HepG2 (cell line): ENCODE measurements at regions not wholly inside any gene's neighbourhood (a gene's known extent, or its start where the extent isn't known, plus 50 kb on each side); places are given as distances from the start of the nearest gene placed in this dataset.

ENCODE experiments used
- ATAC-seq: fragments of 200-7000 bp; cut with Tn5 transposase; 3 replicates; pipeline ENCODE4 v1.9.1; 2020; ENCODE audit warnings: mild to moderate bottlenecking, moderate library complexity
- BruUV-seq: library from RNA; stranded (reverse); fragments of 400-500 nt; replicated peaks from 2 replicates; lab custom pipeline; 2021; lab: Mats Ljungman, UMichigan
- CTCF ChIA-PET: fragments of 300-600 bp; formaldehyde crosslinking; extraction: SDS; loops from one replicate; lab custom pipeline; 2021; ENCODE audit warnings: low total read pairs, inconsistent platforms, low intra/inter-chr PET ratio; lab: Yijun Ruan, JAX
- POLR2A ChIA-PET: fragments of 350-600 bp; sonication (Branson Sonifier 250); formaldehyde crosslinking; loops from one replicate; lab custom pipeline; 2020; ENCODE audit warnings: antibody characterized with exemption, inconsistent platforms; lab: Yijun Ruan, JAX
- DNase-seq: peaks from one replicate; pipeline ENCODE4 v3.0.0-alpha.2; 2015; ENCODE audit warnings: low spot score
- FAIRE-seq: peaks from 3 replicates; lab custom pipeline; 2011; peaks lifted over from hg19 to GRCh38; lab: Jason Lieb, UNC
- H2AFZ ChIP-seq: one replicate; pipeline ENCODE4 v1.6.1; 2011; ENCODE audit warnings: low read length, inconsistent platforms
- H3K27ac ChIP-seq: fragments of 300-600 bp; 3 replicates; pipeline ENCODE4 v1.8.0; 2011; ENCODE audit warnings: mixed run types, mild to moderate bottlenecking, mixed read lengths, low read length, inconsistent platforms; ENCODE audit not compliant: insufficient read depth; ENCODE audit errors: extremely low read length
- H3K27me3 ChIP-seq, 2 experiments: fragments of 200-600 bp in 1 of 2; 2 replicates in 1 of 2; 3 replicates in 1 of 2; pipeline versions ENCODE4 v1.6.0 to v1.8.0; 2011; ENCODE audit warnings: low read length in 2 of 2, mild to moderate bottlenecking in 2 of 2, moderate library complexity in 2 of 2, inconsistent platforms in 1 of 2; ENCODE audit not compliant: insufficient read depth in 2 of 2, control insufficient read depth in 1 of 2
- H3K36me3 ChIP-seq, 2 experiments: fragments of 200-600 bp in 1 of 2; replicated peaks in 1 of 2; 2 replicates in 1 of 2; 3 replicates in 1 of 2; pipeline versions ENCODE4 v1.5.1 to v1.8.0; 2011; ENCODE audit warnings: low read length in 2 of 2, inconsistent platforms in 1 of 2; ENCODE audit not compliant: insufficient read depth in 2 of 2, control insufficient read depth in 1 of 2
- H3K4me1 ChIP-seq: 2 replicates; pipeline ENCODE4 v1.5.1; 2012; ENCODE audit warnings: low read length, inconsistent platforms; ENCODE audit not compliant: insufficient read depth
- H3K4me2 ChIP-seq: 2 replicates; pipeline ENCODE4 v1.6.0; 2011; ENCODE audit warnings: low read depth, low read length, inconsistent platforms
- H3K4me3 ChIP-seq, 3 experiments: fragments of 200-600 bp in 1 of 3; sonication (generic), shearing (Covaris generic) in 1 of 3; replicated peaks in 1 of 3; 2 replicates each; pipeline ENCODE4 v1.5.1; 2011 to 2016; ENCODE audit warnings: low read length in 3 of 3, inconsistent platforms in 2 of 3, low read depth in 2 of 3, mild to moderate bottlenecking in 2 of 3, control low read depth in 1 of 3, mixed read lengths in 1 of 3; ENCODE audit not compliant: insufficient read depth in 1 of 3
- H3K79me2 ChIP-seq: one replicate; pipeline ENCODE4 v1.6.1; 2011; ENCODE audit warnings: low read length, inconsistent platforms; ENCODE audit not compliant: insufficient read depth
- H3K9ac ChIP-seq: 2 replicates; pipeline ENCODE4 v1.6.0; 2011; ENCODE audit warnings: mild to moderate bottlenecking, low read depth, low read length, inconsistent platforms; ENCODE audit not compliant: insufficient read depth
- H3K9me3 ChIP-seq: 2 replicates; pipeline ENCODE4 v1.5.1; 2012; ENCODE audit warnings: mild to moderate bottlenecking, low read length
- H4K20me1 ChIP-seq: 2 replicates; pipeline ENCODE4 v1.6.0; 2011; ENCODE audit warnings: inconsistent platforms, mild to moderate bottlenecking, low read length, moderate library complexity; ENCODE audit not compliant: insufficient read depth
- AGO1 ChIP-seq: fragments of 200-400 bp; formaldehyde crosslinking; IDR thresholded peaks from 2 replicates; pipeline ENCODE4 v1.6.1; 2017; ENCODE audit warnings: mild to moderate bottlenecking, low read depth, low read length, moderate library complexity; ENCODE audit not compliant: poor library complexity, severe bottlenecking
- ATF1 ChIP-seq: IDR thresholded peaks from 2 replicates; pipeline ENCODE4 v1.6.1; 2016; ENCODE audit warnings: mild to moderate bottlenecking, control low read depth
- ATF4 ChIP-seq, 2 experiments: fragments of 450-650 bp in 1 of 2; sonication (generic) in 1 of 2; formaldehyde crosslinking; IDR thresholded peaks; 2 replicates each; pipeline versions ENCODE4 v1.5.0 to v1.8.0; 2020 to 2022; ENCODE audit warnings: mild to moderate bottlenecking in 1 of 2, missing genetic modification reagents in 1 of 2
- CBX2 ChIP-seq, 2 experiments: fragments of 200-600 bp in 1 of 2; sonication (generic); formaldehyde crosslinking in 1 of 2; IDR thresholded peaks; 2 replicates each; pipeline versions ENCODE4 v1.7.0 to v1.8.1; 2018 to 2022; ENCODE audit warnings: low read depth in 2 of 2, low read length in 1 of 2, mild to moderate bottlenecking in 1 of 2, missing genetic modification reagents in 1 of 2
- DR1 ChIP-seq: sonication (generic); formaldehyde crosslinking; IDR thresholded peaks from 2 replicates; pipeline ENCODE4 v1.8.0; 2021; ENCODE audit warnings: mild to moderate bottlenecking, missing genetic modification reagents, inconsistent platforms
- GATAD2A ChIP-seq: IDR thresholded peaks from 2 replicates; pipeline ENCODE4 v1.6.1; 2016
- MTF1 ChIP-seq: sonication (generic); formaldehyde crosslinking; IDR thresholded peaks from 2 replicates; pipeline ENCODE4 v1.5.0; 2020; ENCODE audit warnings: missing genetic modification reagents
- POLR2AphosphoS2 ChIP-seq: IDR thresholded peaks from 2 replicates; pipeline ENCODE4 v1.6.1; 2011; ENCODE audit warnings: low read depth, low read length, improper control_type of control experiment
- PRPF4 ChIP-seq: fragments of 200-400 bp; formaldehyde crosslinking; IDR thresholded peaks from 2 replicates; pipeline ENCODE4 v1.6.1; 2016; ENCODE audit warnings: low read length, low read depth; ENCODE audit not compliant: poor library complexity, severe bottlenecking
- SMARCC2 ChIP-seq: fragments of 450-650 bp; IDR thresholded peaks from 2 replicates; pipeline ENCODE4 v1.6.1; 2017; ENCODE audit warnings: antibody characterized with exemption, mild to moderate bottlenecking
- TSC22D2 ChIP-seq: sonication (generic); formaldehyde crosslinking; IDR thresholded peaks from 2 replicates; pipeline ENCODE4 v1.5.1; 2020; ENCODE audit warnings: missing genetic modification reagents, mild to moderate bottlenecking, borderline replicate concordance
- ZNF235 ChIP-seq: sonication (generic); formaldehyde crosslinking; IDR thresholded peaks from 2 replicates; pipeline ENCODE4 v1.8.1; 2023; ENCODE audit warnings: mild to moderate bottlenecking, missing genetic modification reagents, borderline replicate concordance
- ZNF281 ChIP-seq: sonication (generic); formaldehyde crosslinking; IDR thresholded peaks from 2 replicates; pipeline ENCODE4 v1.4.0; 2020; ENCODE audit warnings: missing genetic modification reagents, borderline replicate concordance
- ZNF335 ChIP-seq: sonication (generic); formaldehyde crosslinking; IDR thresholded peaks from 2 replicates; pipeline ENCODE4 v1.4.0; 2020; ENCODE audit warnings: missing genetic modification reagents
- ZNF44 ChIP-seq: sonication (generic); formaldehyde crosslinking; IDR thresholded peaks from 2 replicates; pipeline ENCODE4 v1.5.1; 2020; ENCODE audit warnings: mild to moderate bottlenecking, missing genetic modification reagents
- ZNF441 ChIP-seq: sonication (generic); formaldehyde crosslinking; IDR thresholded peaks from 2 replicates; pipeline ENCODE4 v1.7.0; 2021; ENCODE audit warnings: missing genetic modification reagents, borderline replicate concordance
- ZNF512B ChIP-seq: sonication (generic); formaldehyde crosslinking; IDR thresholded peaks from 2 replicates; pipeline ENCODE4 v1.5.1; 2020; ENCODE audit warnings: missing genetic modification reagents, mild to moderate bottlenecking, borderline replicate concordance
- ZNF562 ChIP-seq: sonication (generic); formaldehyde crosslinking; IDR thresholded peaks from 2 replicates; pipeline ENCODE4 v1.8.0; 2022; ENCODE audit warnings: missing genetic modification reagents, borderline replicate concordance
- ZSCAN31 ChIP-seq: sonication (generic); formaldehyde crosslinking; IDR thresholded peaks from 2 replicates; pipeline ENCODE4 v1.5.0; 2020; ENCODE audit warnings: low read depth, mild to moderate bottlenecking, missing genetic modification reagents
- in situ Hi-C: cut with HindIII; loops from 2 replicates; pipeline ENCODE4 v1.10.0; 2017; ENCODE audit warnings: low pct_unique_long_range_greater_than_20kb; ENCODE audit not compliant: extremely low pct_ligation_motif_present
- intact Hi-C: fragments of 100-400 bp; cut with micrococcal nuclease; formaldehyde crosslinking; loops from one replicate; pipeline ENCODE4 v1.10.0; 2022; ENCODE audit not compliant: unreplicated experiment

GRCh38 chr18:67665266-67665665 lies 148.7 kb upstream of the DSEL start (continued):
- TF ChIP-seq ZNF281 (CRISPR knock-in tag) (no peak), ZSCAN31 (no peak), PRPF4 (no peak)
- TF ChIP-seq, all 625 proteins: peak for 0

DNA sequence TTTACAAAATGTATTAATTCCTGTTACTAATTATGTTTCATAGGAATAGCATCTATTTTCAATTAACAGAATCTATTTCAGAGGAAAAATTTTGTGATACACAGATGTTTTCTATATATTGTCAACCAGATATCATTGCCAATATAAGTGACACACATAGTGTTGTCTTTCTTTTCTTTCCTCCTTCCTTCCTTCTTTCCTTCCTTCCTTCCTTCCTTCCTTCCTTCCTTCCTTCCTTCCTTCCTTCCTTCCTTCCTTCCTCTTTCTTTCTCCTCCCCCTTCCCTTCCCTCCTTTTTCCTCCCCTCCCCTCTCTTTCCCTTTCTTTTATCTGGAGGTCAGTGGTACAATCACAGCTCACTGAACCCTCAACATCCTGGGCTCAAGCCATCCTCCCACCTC lies 146.5 kb upstream of the DSEL start:
- CTCF ChIA-PET, result no interaction called here
- no TSS peak for BruUV-seq
- TF ChIP-seq SMARCC2 (no peak), ZNF562 (CRISPR knock-in tag) (no peak), AGO1 (no peak), ZNF335 (CRISPR knock-in tag) (no peak), CBX2 (IDR thresholded peaks at IDR 0.05; ENCODE audit: low read depth, low read length) (no peak), CBX2 (CRISPR knock-in tag; IDR thresholded peaks at IDR 0.05; ENCODE audit: low read depth) (no peak), MTF1 (no peak), ZNF44 (CRISPR knock-in tag) (no peak), POLR2AphosphoS2 (no peak), ATF4 (CRISPR knock-in tag; IDR thresholded peaks at IDR 0.05) (no peak), ZNF235 (CRISPR knock-in tag) (no peak), ATF1 (CRISPR knock-in tag) (no peak), ZNF441 (no peak), TSC22D2 (CRISPR knock-in tag) (no peak), DR1 (no peak), GATAD2A (no peak), ZNF512B (CRISPR knock-in tag) (no peak)

More for the DNA sequence above, 146.5 kb upstream of the DSEL start:
- Histone ChIP-seq H3K9ac (no peak overlapping the region), H3K27me3 (no peaks in the 10 kb centered on the region), H2AFZ (no peak overlapping the region), H3K4me3 (no peak overlapping the region), H4K20me1 (no peaks in the 10 kb centered on the region), H3K36me3 (no peaks in the 10 kb centered on the region), H3K4me2 (no peak overlapping the region), H3K79me2 (no peaks in the 10 kb centered on the region), H3K4me1 (no peaks in the 10 kb centered on the region), H3K9me3 (no peaks in the 10 kb centered on the region), H3K27ac (no peak overlapping the region)
- intact Hi-C loops (no loop called here), in situ Hi-C loops (no loop called here)
- POLR2A ChIA-PET, result no interaction called here
- ATAC-seq (no peak), FAIRE-seq (no peak), DNase-seq (no peak)
